Left renal cortex interstitium (tissue), 4 donors: ENCODE measurements at regions not wholly inside any gene's neighbourhood (a gene's known extent, or its start where the extent isn't known, plus 50 kb on each side); places are given as distances from the start of the nearest gene placed in this dataset.
"Not testable (repeated sequence)": the region's sequence is repeated elsewhere in the genome, so short reads cannot be mapped to it uniquely, and the experiment has no call there.

Experiments used
- DNase-seq, 4 donors: peaks; one replicate each; pipeline ENCODE4 v3.0.0-alpha.2; 2013; ENCODE audit warnings: low read depth in 4 of 4, low spot score in 2 of 4, missing footprints in 1 of 4

GRCh38 chr1:29559056-29559455 is 322.7 kb downstream of the PTPRU start:
- no peak for DNase-seq

GRCh38 chr1:29557701-29558600 is 321.6 kb downstream of the PTPRU start:
- DNase-seq = no peak

- no peak for DNase-seq
Measured at GRCh38 chr1:29557066-29557465, 320.7 kb downstream of the PTPRU start.

GRCh38 chr1:29556657-29557056 is 320.3 kb downstream of the PTPRU start:
- no peak for DNase-seq

GRCh38 chr1:29555043-29555620 is 318.8 kb downstream of the PTPRU start:
- DNase-seq = no peak

- DNase-seq = no peak
Measured at GRCh38 chr1:29554208-29554778, 318.0 kb downstream of the PTPRU start.

GRCh38 chr1:29551123-29551936 is 315.0 kb downstream of the PTPRU start:
- DNase-seq = no peak

- no peak for DNase-seq
Measured at GRCh38 chr1:29550119-29550841, 314.0 kb downstream of the PTPRU start.

- DNase-seq = not testable (repeated sequence)
Measured at GRCh38 chr1:29549728-29550118, 313.4 kb downstream of the PTPRU start.

- DNase-seq = no peak
Measured at GRCh38 chr1:29549001-29549400, 312.7 kb downstream of the PTPRU start.

- DNase-seq = no peak
Measured at GRCh38 chr1:29548091-29548490, 311.8 kb downstream of the PTPRU start.

- no peak for DNase-seq
Measured at GRCh38 chr1:29547300-29547699, 311.0 kb downstream of the PTPRU start.

GRCh38 chr1:29546496-29546895 is 310.2 kb downstream of the PTPRU start:
- no peak for DNase-seq

GRCh38 chr1:29544406-29544805 is 308.1 kb downstream of the PTPRU start:
- no peak for DNase-seq

GRCh38 chr1:29543586-29543985 is 307.3 kb downstream of the PTPRU start:
- no peak for DNase-seq

GRCh38 chr1:29542548-29542947 is 306.2 kb downstream of the PTPRU start:
- DNase-seq = peak in 1 of 4 donors; percentile 17

GRCh38 chr1:29541631-29542030 is 305.3 kb downstream of the PTPRU start:
- DNase-seq = no peak

GRCh38 chr1:29540801-29541357 is 304.6 kb downstream of the PTPRU start:
- DNase-seq = no peak

GRCh38 chr1:29539971-29540370 is 303.6 kb downstream of the PTPRU start:
- no peak for DNase-seq

GRCh38 chr1:29538586-29538985 is 302.3 kb downstream of the PTPRU start:
- no peak for DNase-seq
